H1 (cell line): ENCODE measurements at regions not wholly inside any gene's neighbourhood (a gene's known extent, or its start where the extent isn't known, plus 50 kb on each side); places are given as distances from the start of the nearest gene placed in this dataset.

Experiments
- ASH2L ChIP-seq: fragments of 200-600, 300-600 bp; sonication (generic); IDR thresholded peaks from one replicate; pipeline ENCODE4 v1.7.1; 2017; ENCODE audit warnings: low read length
- BCL11A ChIP-seq, 2 experiments: IDR thresholded peaks; one replicate each; pipeline ENCODE4 v1.6.1; 2011; ENCODE audit warnings: low read depth in 2 of 2, low read length in 2 of 2, mild to moderate bottlenecking in 2 of 2
- CBX5 ChIP-seq: fragments of 300-800, 300-1000 bp; sonication (generic); IDR thresholded peaks from 2 replicates; pipeline ENCODE4 v1.7.1; 2016; ENCODE audit warnings: antibody characterized with exemption, low read length, low read depth
- HDAC2 ChIP-seq, 2 experiments: fragments of 300-600 bp in 1 of 2; sonication (generic) in 1 of 2; IDR thresholded peaks; 2 replicates each; pipeline ENCODE4 v1.6.1; 2011 to 2012; ENCODE audit warnings: low read depth in 2 of 2, low read length in 2 of 2, mild to moderate bottlenecking in 2 of 2, moderate library complexity in 2 of 2, borderline replicate concordance in 1 of 2, inconsistent platforms in 1 of 2
- KDM4A ChIP-seq: IDR thresholded peaks from one replicate; pipeline ENCODE4 v1.7.1; 2012; ENCODE audit warnings: low read depth, mild to moderate bottlenecking, moderate library complexity, low read length, inconsistent platforms; ENCODE audit not compliant: severe bottlenecking
- NANOG ChIP-seq: IDR thresholded peaks from 2 replicates; pipeline ENCODE4 v1.6.1; 2011; ENCODE audit warnings: low read length, low read depth, mild to moderate bottlenecking, inconsistent platforms; ENCODE audit not compliant: insufficient read depth, poor library complexity, severe bottlenecking
- NRF1 ChIP-seq: IDR thresholded peaks from 2 replicates; pipeline ENCODE4 v1.6.1; 2011; ENCODE audit warnings: mild to moderate bottlenecking, low read depth, low read length, improper control_type of control experiment
- RFX5 ChIP-seq: IDR thresholded peaks from 2 replicates; pipeline ENCODE4 v1.6.1; 2011; ENCODE audit warnings: low read depth, low read length, improper control_type of control experiment, borderline replicate concordance
- SP1 ChIP-seq: IDR thresholded peaks from 2 replicates; pipeline ENCODE4 v1.6.1; 2011; ENCODE audit warnings: low read depth, low read length
- SP2 ChIP-seq: IDR thresholded peaks from 2 replicates; pipeline ENCODE4 v1.6.1; 2012; ENCODE audit warnings: mild to moderate bottlenecking, low read length, inconsistent platforms
- TBP ChIP-seq: IDR thresholded peaks from 2 replicates; pipeline ENCODE4 v1.6.1; 2011; ENCODE audit warnings: low read depth, low read length, improper control_type of control experiment

DNA sequence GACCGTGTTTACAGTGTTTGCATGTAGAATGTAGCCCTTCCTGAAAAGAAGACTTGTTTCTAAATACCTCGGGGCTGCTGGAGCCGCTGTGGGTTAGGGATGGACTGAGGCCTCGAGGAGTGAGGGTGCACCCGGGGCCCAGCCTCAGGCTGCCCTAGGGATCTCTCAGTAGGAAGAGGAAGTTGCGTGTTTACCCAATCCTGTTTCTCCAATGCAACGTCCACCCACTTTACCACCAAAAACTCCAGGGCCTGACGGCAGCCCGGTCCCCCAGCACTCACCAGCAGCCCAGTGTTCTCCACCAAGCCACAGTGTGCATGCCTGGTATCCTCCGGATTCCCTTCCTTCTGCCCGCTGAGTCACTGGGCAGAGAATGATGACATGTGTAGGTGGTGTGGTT, 255.8 kb downstream of the GLI2 start (continued):
- TF ChIP-seq NRF1 (no peak), HDAC2 (IDR thresholded peaks at IDR 0.05; ENCODE audit: borderline replicate concordance in 1 of 2, low read depth in 2 of 2, low read length in 2 of 2) (no peak), TBP (no peak), CBX5 (no peak), NANOG (no peak), ASH2L (no peak), SP1 (no peak), BCL11A (IDR thresholded peaks at IDR 0.05; ENCODE audit: low read depth in 2 of 2, low read length in 2 of 2) (no peak), KDM4A (no peak), SP2 (no peak), RFX5 (no peak)
